Neuron (in vitro differentiated cells): ENCODE measurements at regions not wholly inside any gene's neighbourhood (a gene's known extent, or its start where the extent isn't known, plus 50 kb on each side); places are given as distances from the start of the nearest gene placed in this dataset.

ENCODE experiments used
- H2AFZ ChIP-seq: one replicate; pipeline ENCODE4 v1.6.1; 2013; ENCODE audit warnings: low read depth, mild to moderate bottlenecking, inconsistent platforms, low read length, moderate library complexity
- H3K27me3 ChIP-seq: one replicate; pipeline ENCODE4 v1.6.1; 2013; ENCODE audit warnings: low read length; ENCODE audit not compliant: insufficient read depth
- H3K36me3 ChIP-seq: one replicate; pipeline ENCODE4 v1.6.1; 2013; ENCODE audit warnings: low read length; ENCODE audit not compliant: insufficient read depth
- H3K4me1 ChIP-seq: one replicate; pipeline ENCODE4 v1.6.1; 2013; ENCODE audit warnings: low read length; ENCODE audit not compliant: insufficient read depth
- H3K4me3 ChIP-seq: 2 replicates; pipeline ENCODE4 v1.5.1; 2013; ENCODE audit warnings: mild to moderate bottlenecking, low read length, moderate library complexity
- H3K9me3 ChIP-seq: one replicate; pipeline ENCODE4 v1.6.1; 2013; ENCODE audit warnings: low read length

GRCh38 chr11:116614306-116615210 lies 158.2 kb downstream of the BUD13 start:
- Histone ChIP-seq H3K4me3 (no peak overlapping the region), H3K27me3 (no peaks in the 10 kb centered on the region), H2AFZ (no peak overlapping the region), H3K36me3 (no peaks in the 10 kb centered on the region), H3K9me3 (no peaks in the 10 kb centered on the region), H3K4me1 (no peaks in the 10 kb centered on the region)

- Histone ChIP-seq H3K4me1 (no peaks in the 10 kb centered on the region), H3K27me3 (no peaks in the 10 kb centered on the region), H3K4me3 (no peak overlapping the region), H3K9me3 (no peaks in the 10 kb centered on the region), H3K36me3 (no peaks in the 10 kb centered on the region), H2AFZ (no peak overlapping the region)
Observed at GRCh38 chr11:116613206-116613875, 159.4 kb downstream of the BUD13 start.

- Histone ChIP-seq H3K36me3 (no peaks in the 10 kb centered on the region), H3K27me3 (no peaks in the 10 kb centered on the region), H2AFZ (no peak overlapping the region), H3K9me3 (no peaks in the 10 kb centered on the region), H3K4me3 (no peak overlapping the region), H3K4me1 (no peaks in the 10 kb centered on the region)
Observed at GRCh38 chr11:116611998-116612620, 160.7 kb downstream of the BUD13 start.

GRCh38 chr11:116610190-116610589 lies 162.6 kb downstream of the BUD13 start:
- Histone ChIP-seq H3K4me3 (no peak overlapping the region), H3K9me3 (no peaks in the 10 kb centered on the region), H3K27me3 (no peaks in the 10 kb centered on the region), H3K4me1 (no peaks in the 10 kb centered on the region), H3K36me3 (no peaks in the 10 kb centered on the region), H2AFZ (no peak overlapping the region)

- H3K4me3 ChIP-seq = no peak overlapping the region
- H3K27me3 ChIP-seq = no peaks in the 10 kb centered on the region
- H3K36me3 ChIP-seq = no peaks in the 10 kb centered on the region
- H2AFZ ChIP-seq = no peak overlapping the region
- H3K9me3 ChIP-seq = no peaks in the 10 kb centered on the region
- no peaks in the 10 kb centered on the region for H3K4me1 ChIP-seq
Observed at GRCh38 chr11:116607027-116607426, 165.8 kb downstream of the BUD13 start.

GRCh38 chr11:116605543-116606459 lies 167.0 kb downstream of the BUD13 start:
- H2AFZ ChIP-seq = no peak overlapping the region
- no peaks in the 10 kb centered on the region for H3K9me3 ChIP-seq
- no peaks in the 10 kb centered on the region for H3K27me3 ChIP-seq
- no peaks in the 10 kb centered on the region for H3K4me1 ChIP-seq
- no peaks in the 10 kb centered on the region for H3K36me3 ChIP-seq
- no peak overlapping the region for H3K4me3 ChIP-seq

GRCh38 chr11:116603728-116604323 lies 169.0 kb downstream of the BUD13 start:
- H3K4me3 ChIP-seq = no peak overlapping the region
- no peak overlapping the region for H2AFZ ChIP-seq
- H3K36me3 ChIP-seq = no peaks in the 10 kb centered on the region
- H3K27me3 ChIP-seq = no peaks in the 10 kb centered on the region
- H3K4me1 ChIP-seq = no peaks in the 10 kb centered on the region
- H3K9me3 ChIP-seq = no peaks in the 10 kb centered on the region

GRCh38 chr11:116602637-116602942 lies 170.2 kb downstream of the BUD13 start:
- Histone ChIP-seq H2AFZ (no peak overlapping the region), H3K36me3 (no peaks in the 10 kb centered on the region), H3K9me3 (no peaks in the 10 kb centered on the region), H3K4me1 (no peaks in the 10 kb centered on the region), H3K4me3 (no peak overlapping the region), H3K27me3 (no peaks in the 10 kb centered on the region)

- no peak overlapping the region for H2AFZ ChIP-seq
- H3K27me3 ChIP-seq = peaks cover under 1% of the 10 kb centered on the region
- no peaks in the 10 kb centered on the region for H3K4me1 ChIP-seq
- H3K4me3 ChIP-seq = no peak overlapping the region
- no peaks in the 10 kb centered on the region for H3K36me3 ChIP-seq
- no peaks in the 10 kb centered on the region for H3K9me3 ChIP-seq
Observed at GRCh38 chr11:116601814-116602636, 170.8 kb downstream of the BUD13 start.

- H3K4me3 ChIP-seq = no peak overlapping the region
- no peak overlapping the region for H2AFZ ChIP-seq
- peaks cover 10% of the 10 kb centered on the region for H3K27me3 ChIP-seq
- no peaks in the 10 kb centered on the region for H3K4me1 ChIP-seq
- no peaks in the 10 kb centered on the region for H3K9me3 ChIP-seq
- no peaks in the 10 kb centered on the region for H3K36me3 ChIP-seq
Observed at GRCh38 chr11:116600930-116601329, 171.9 kb downstream of the BUD13 start.

GRCh38 chr11:116598556-116598955 lies 174.2 kb downstream of the BUD13 start:
- H2AFZ ChIP-seq = no peak overlapping the region
- peaks cover 16% of the 10 kb centered on the region for H3K27me3 ChIP-seq
- H3K4me1 ChIP-seq = no peaks in the 10 kb centered on the region
- H3K4me3 ChIP-seq = no peak overlapping the region
- H3K36me3 ChIP-seq = no peaks in the 10 kb centered on the region
- no peaks in the 10 kb centered on the region for H3K9me3 ChIP-seq

- Histone ChIP-seq H3K9me3 (no peaks in the 10 kb centered on the region), H3K36me3 (no peaks in the 10 kb centered on the region), H2AFZ (no peak overlapping the region), H3K4me1 (no peaks in the 10 kb centered on the region), H3K4me3 (no peak overlapping the region), H3K27me3 (peaks cover 16% of the 10 kb centered on the region)
Observed at GRCh38 chr11:116598036-116598435, 174.8 kb downstream of the BUD13 start.
